HL-60 (cell line): ENCODE measurements at regions not wholly inside any gene's neighbourhood (a gene's known extent, or its start where the extent isn't known, plus 50 kb on each side); places are given as distances from the start of the nearest gene placed in this dataset.

Experiments
- DNase-seq, 2 experiments: peaks; one replicate each; pipeline ENCODE4 v3.0.0-alpha.2; 2010 to 2020; ENCODE audit warnings: low read depth in 1 of 2, low spot score in 1 of 2
- H3K27ac ChIP-seq: fragments of 250-450 bp; sonication (Bioruptor Pico); replicated peaks from 2 replicates; pipeline ENCODE4 v1.5.1; 2020; ENCODE audit warnings: mild to moderate bottlenecking, moderate library complexity
- H3K27me3 ChIP-seq: fragments of 250-450 bp; sonication (Bioruptor Pico); 2 replicates; pipeline ENCODE4 v1.5.1; 2021; ENCODE audit warnings: mild to moderate bottlenecking, moderate library complexity; ENCODE audit not compliant: insufficient read depth, poor library complexity, severe bottlenecking
- H3K4me3 ChIP-seq: replicated peaks from 2 replicates; pipeline ENCODE4 v1.5.1; 2011; ENCODE audit warnings: mild to moderate bottlenecking, control low read depth, low read length; ENCODE audit not compliant: insufficient read depth
- GABPA ChIP-seq: IDR thresholded peaks from 2 replicates; pipeline ENCODE4 v1.6.1; 2012; ENCODE audit warnings: low read depth
- POLR2AphosphoS5 ChIP-seq: IDR thresholded peaks from 2 replicates; pipeline ENCODE4 v1.6.1; 2012; ENCODE audit warnings: low read depth
- SPI1 ChIP-seq: IDR thresholded peaks from 2 replicates; pipeline ENCODE4 v1.6.1; 2012; ENCODE audit warnings: low read depth, mild to moderate bottlenecking, borderline replicate concordance
- TF ChIP-seq, protein P1 (sequence below): IDR thresholded peaks from one replicate; pipeline ENCODE4 v1.5.1; 2011; ENCODE audit warnings: low read length, control low read depth, inconsistent platforms; ENCODE audit not compliant: insufficient read depth
- TF ChIP-seq, protein P2 (sequence below): IDR thresholded peaks from 2 replicates; pipeline ENCODE4 v1.6.1; 2012; ENCODE audit warnings: low read depth; ENCODE audit not compliant: insufficient replicate concordance

DNA sequence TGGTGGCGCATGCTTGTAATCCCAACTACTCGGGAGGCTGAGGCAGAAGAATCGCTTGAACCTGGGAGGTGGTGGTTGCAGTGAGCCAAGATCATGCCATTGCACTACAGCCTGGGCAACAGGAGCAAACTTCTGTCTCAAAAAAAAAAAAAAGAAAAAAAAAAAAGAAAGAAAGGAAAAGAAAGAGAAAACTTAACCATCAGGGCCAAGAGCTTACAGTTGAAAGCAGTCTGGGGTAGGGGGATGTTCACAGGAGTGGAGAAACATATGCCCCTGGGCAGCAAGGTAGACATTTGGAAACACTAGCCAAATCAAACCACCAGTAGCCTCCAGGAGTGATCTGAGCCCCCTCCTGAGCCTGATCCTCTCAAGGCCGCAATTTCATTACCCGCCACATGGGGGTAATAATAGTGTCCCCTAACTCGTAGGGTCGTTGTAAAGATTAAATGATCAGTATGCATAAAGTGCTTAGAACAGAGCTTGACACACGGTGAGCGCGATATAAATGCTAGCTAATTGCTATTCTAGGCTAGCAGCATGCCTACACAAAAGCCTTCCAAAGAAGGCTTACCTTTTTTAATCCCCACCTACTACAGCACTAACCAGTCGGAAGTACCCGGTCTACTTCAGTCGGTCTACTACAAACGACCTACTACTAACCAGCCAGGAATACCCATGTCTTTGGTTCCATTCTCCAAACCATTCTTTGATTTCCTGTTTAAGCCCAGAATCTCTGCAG, 274.3 kb upstream of the NEBL start:
- no peak for DNase-seq
- Histone ChIP-seq H3K27me3 (peaks cover 4% of the 10 kb centered on the region), H3K4me3 (no peak overlapping the region), H3K27ac (no peak overlapping the region)
- TF ChIP-seq, protein P1, sequence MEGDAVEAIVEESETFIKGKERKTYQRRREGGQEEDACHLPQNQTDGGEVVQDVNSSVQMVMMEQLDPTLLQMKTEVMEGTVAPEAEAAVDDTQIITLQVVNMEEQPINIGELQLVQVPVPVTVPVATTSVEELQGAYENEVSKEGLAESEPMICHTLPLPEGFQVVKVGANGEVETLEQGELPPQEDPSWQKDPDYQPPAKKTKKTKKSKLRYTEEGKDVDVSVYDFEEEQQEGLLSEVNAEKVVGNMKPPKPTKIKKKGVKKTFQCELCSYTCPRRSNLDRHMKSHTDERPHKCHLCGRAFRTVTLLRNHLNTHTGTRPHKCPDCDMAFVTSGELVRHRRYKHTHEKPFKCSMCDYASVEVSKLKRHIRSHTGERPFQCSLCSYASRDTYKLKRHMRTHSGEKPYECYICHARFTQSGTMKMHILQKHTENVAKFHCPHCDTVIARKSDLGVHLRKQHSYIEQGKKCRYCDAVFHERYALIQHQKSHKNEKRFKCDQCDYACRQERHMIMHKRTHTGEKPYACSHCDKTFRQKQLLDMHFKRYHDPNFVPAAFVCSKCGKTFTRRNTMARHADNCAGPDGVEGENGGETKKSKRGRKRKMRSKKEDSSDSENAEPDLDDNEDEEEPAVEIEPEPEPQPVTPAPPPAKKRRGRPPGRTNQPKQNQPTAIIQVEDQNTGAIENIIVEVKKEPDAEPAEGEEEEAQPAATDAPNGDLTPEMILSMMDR: no peak
- no peak for TF ChIP-seq GABPA
- TF ChIP-seq SPI1: no peak
- TF ChIP-seq, protein P2, sequence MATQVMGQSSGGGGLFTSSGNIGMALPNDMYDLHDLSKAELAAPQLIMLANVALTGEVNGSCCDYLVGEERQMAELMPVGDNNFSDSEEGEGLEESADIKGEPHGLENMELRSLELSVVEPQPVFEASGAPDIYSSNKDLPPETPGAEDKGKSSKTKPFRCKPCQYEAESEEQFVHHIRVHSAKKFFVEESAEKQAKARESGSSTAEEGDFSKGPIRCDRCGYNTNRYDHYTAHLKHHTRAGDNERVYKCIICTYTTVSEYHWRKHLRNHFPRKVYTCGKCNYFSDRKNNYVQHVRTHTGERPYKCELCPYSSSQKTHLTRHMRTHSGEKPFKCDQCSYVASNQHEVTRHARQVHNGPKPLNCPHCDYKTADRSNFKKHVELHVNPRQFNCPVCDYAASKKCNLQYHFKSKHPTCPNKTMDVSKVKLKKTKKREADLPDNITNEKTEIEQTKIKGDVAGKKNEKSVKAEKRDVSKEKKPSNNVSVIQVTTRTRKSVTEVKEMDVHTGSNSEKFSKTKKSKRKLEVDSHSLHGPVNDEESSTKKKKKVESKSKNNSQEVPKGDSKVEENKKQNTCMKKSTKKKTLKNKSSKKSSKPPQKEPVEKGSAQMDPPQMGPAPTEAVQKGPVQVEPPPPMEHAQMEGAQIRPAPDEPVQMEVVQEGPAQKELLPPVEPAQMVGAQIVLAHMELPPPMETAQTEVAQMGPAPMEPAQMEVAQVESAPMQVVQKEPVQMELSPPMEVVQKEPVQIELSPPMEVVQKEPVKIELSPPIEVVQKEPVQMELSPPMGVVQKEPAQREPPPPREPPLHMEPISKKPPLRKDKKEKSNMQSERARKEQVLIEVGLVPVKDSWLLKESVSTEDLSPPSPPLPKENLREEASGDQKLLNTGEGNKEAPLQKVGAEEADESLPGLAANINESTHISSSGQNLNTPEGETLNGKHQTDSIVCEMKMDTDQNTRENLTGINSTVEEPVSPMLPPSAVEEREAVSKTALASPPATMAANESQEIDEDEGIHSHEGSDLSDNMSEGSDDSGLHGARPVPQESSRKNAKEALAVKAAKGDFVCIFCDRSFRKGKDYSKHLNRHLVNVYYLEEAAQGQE: no peak
- no peak for TF ChIP-seq POLR2AphosphoS5

DNA sequence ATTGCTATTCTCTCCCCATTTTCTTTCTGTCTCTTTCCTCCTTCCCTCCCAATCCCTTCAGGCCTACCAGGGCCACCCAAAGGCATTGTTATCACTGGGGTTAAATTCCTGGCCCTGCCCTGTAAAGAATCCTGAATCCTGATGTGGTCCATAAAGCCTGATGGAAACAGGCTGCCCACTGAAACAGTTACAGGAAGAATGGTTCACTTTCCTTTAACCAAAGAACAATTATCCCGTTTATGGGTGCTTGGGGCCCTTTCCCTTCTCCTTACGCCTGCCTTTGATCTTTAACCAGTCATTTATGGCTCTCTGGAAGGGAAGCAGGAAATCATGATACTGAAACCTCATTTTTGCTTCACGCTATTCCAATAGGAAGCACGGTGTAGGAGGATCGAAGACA, 273.1 kb upstream of the NEBL start:
- peaks cover 2% of the 10 kb centered on the region for H3K27me3 ChIP-seq
- H3K27ac ChIP-seq: no peak overlapping the region
- no peak overlapping the region for H3K4me3 ChIP-seq
- no peak for DNase-seq
- no peak for TF ChIP-seq SPI1
- TF ChIP-seq, protein P2: no peak
- TF ChIP-seq GABPA: no peak
- TF ChIP-seq, protein P1: no peak
- no peak for TF ChIP-seq POLR2AphosphoS5

DNA sequence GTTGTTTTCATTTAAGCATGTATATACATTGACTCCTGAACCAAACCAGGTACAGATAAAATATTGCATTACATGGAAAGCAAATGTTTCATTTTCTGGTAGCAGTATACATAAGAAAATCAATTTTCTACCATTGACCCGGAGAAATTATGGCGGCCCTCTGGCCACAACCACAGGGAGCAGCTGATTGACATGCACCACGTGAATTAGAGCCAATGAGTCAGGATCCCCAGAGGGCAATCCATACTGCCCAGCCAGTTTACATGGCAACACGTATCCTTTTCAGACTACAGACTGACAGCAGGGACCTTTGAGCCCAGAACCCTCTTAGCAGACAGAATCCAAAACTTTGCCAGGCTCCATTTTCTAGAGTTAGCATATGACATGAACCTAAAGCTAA, 272.2 kb upstream of the NEBL start:
- no peak for TF ChIP-seq POLR2AphosphoS5
- TF ChIP-seq, protein P2: no peak
- no peak for TF ChIP-seq SPI1
- no peak for TF ChIP-seq GABPA
- TF ChIP-seq, protein P1: no peak
- no peak for DNase-seq
- no peak overlapping the region for H3K4me3 ChIP-seq
- H3K27me3 ChIP-seq: peaks cover 2% of the 10 kb centered on the region
- no peak overlapping the region for H3K27ac ChIP-seq
